Neural cell (in vitro differentiated cells): ENCODE measurements at regions not wholly inside any gene's neighbourhood (a gene's known extent, or its start where the extent isn't known, plus 50 kb on each side); places are given as distances from the start of the nearest gene placed in this dataset.

Experiments
- EP300 ChIP-seq: fragments of 450-650 bp; conservative IDR thresholded peaks from 2 replicates; pipeline ENCODE4 v1.6.1; 2014; ENCODE audit warnings: antibody characterized with exemption, mild to moderate bottlenecking, moderate library complexity; ENCODE audit not compliant: poor library complexity, severe bottlenecking
- EZH2 ChIP-seq: fragments of 200-600, 300-800 bp; shearing (Covaris generic), sonication (generic); IDR thresholded peaks from 2 replicates; pipeline ENCODE4 v1.6.1; 2014; ENCODE audit warnings: antibody characterized with exemption, low read length, borderline replicate concordance, mild to moderate bottlenecking; ENCODE audit not compliant: insufficient read depth, poor library complexity, severe bottlenecking
- MXI1 ChIP-seq: fragments of 450-650 bp; conservative IDR thresholded peaks from 2 replicates; pipeline ENCODE4 v1.6.1; 2014; ENCODE audit warnings: antibody characterized with exemption, mild to moderate bottlenecking; ENCODE audit not compliant: poor library complexity, severe bottlenecking
- POLR2AphosphoS5 ChIP-seq: IDR thresholded peaks from 2 replicates; pipeline ENCODE4 v1.6.1; 2012
- RAD21 ChIP-seq: fragments of 450-650 bp; conservative IDR thresholded peaks from 2 replicates; pipeline ENCODE4 v1.6.1; 2014; ENCODE audit warnings: antibody characterized with exemption, mild to moderate bottlenecking, moderate library complexity
- SMC3 ChIP-seq: fragments of 450-650 bp; conservative IDR thresholded peaks from 2 replicates; pipeline ENCODE4 v1.6.1; 2014; ENCODE audit warnings: antibody characterized with exemption, mild to moderate bottlenecking, moderate library complexity; ENCODE audit not compliant: poor library complexity
- TAF1 ChIP-seq: IDR thresholded peaks from 2 replicates; pipeline ENCODE4 v1.6.1; 2012; ENCODE audit warnings: low read depth
- TF ChIP-seq, protein P1 (sequence below): fragments of 450-650 bp; IDR thresholded peaks from 2 replicates; pipeline ENCODE4 v1.5.1; 2014; ENCODE audit warnings: antibody characterized with exemption, mild to moderate bottlenecking, moderate library complexity; ENCODE audit not compliant: poor library complexity, severe bottlenecking
- TF ChIP-seq, protein P2 (sequence below): IDR thresholded peaks from 2 replicates; pipeline ENCODE4 v1.6.1; 2012; ENCODE audit warnings: borderline replicate concordance

DNA sequence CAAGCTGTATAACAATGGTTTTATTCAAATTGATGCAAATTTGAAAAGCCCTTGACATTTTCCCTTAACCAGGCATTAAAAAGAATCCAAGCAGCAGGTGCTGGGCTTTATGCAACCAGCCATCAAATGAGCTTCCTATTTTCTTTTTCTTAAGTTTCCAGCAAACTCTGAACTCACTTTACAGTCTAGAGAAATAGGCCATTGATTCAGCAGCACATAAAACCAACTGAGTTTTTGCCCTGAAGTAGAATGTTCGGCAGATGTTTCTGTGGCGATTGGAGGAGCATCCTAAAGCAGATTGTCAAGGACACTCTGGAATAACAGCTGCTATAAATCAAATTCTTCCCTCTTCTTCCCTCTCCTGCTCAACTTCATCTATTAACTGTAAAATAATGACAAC, 582.8 kb upstream of the CPEB2 start:
- TF ChIP-seq, protein P1, sequence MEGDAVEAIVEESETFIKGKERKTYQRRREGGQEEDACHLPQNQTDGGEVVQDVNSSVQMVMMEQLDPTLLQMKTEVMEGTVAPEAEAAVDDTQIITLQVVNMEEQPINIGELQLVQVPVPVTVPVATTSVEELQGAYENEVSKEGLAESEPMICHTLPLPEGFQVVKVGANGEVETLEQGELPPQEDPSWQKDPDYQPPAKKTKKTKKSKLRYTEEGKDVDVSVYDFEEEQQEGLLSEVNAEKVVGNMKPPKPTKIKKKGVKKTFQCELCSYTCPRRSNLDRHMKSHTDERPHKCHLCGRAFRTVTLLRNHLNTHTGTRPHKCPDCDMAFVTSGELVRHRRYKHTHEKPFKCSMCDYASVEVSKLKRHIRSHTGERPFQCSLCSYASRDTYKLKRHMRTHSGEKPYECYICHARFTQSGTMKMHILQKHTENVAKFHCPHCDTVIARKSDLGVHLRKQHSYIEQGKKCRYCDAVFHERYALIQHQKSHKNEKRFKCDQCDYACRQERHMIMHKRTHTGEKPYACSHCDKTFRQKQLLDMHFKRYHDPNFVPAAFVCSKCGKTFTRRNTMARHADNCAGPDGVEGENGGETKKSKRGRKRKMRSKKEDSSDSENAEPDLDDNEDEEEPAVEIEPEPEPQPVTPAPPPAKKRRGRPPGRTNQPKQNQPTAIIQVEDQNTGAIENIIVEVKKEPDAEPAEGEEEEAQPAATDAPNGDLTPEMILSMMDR, result no peak
- TF ChIP-seq, protein P2, sequence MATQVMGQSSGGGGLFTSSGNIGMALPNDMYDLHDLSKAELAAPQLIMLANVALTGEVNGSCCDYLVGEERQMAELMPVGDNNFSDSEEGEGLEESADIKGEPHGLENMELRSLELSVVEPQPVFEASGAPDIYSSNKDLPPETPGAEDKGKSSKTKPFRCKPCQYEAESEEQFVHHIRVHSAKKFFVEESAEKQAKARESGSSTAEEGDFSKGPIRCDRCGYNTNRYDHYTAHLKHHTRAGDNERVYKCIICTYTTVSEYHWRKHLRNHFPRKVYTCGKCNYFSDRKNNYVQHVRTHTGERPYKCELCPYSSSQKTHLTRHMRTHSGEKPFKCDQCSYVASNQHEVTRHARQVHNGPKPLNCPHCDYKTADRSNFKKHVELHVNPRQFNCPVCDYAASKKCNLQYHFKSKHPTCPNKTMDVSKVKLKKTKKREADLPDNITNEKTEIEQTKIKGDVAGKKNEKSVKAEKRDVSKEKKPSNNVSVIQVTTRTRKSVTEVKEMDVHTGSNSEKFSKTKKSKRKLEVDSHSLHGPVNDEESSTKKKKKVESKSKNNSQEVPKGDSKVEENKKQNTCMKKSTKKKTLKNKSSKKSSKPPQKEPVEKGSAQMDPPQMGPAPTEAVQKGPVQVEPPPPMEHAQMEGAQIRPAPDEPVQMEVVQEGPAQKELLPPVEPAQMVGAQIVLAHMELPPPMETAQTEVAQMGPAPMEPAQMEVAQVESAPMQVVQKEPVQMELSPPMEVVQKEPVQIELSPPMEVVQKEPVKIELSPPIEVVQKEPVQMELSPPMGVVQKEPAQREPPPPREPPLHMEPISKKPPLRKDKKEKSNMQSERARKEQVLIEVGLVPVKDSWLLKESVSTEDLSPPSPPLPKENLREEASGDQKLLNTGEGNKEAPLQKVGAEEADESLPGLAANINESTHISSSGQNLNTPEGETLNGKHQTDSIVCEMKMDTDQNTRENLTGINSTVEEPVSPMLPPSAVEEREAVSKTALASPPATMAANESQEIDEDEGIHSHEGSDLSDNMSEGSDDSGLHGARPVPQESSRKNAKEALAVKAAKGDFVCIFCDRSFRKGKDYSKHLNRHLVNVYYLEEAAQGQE, result no peak
- no peak for TF ChIP-seq RAD21
- no peak for TF ChIP-seq SMC3
- no peak for TF ChIP-seq EZH2
- no peak for TF ChIP-seq EP300
- TF ChIP-seq MXI1, result no peak
- TF ChIP-seq TAF1, result no peak
- no peak for TF ChIP-seq POLR2AphosphoS5
